OCI-LY1 (cell line): ENCODE measurements at regions not wholly inside any gene's neighbourhood (a gene's known extent, or its start where the extent isn't known, plus 50 kb on each side); places are given as distances from the start of the nearest gene placed in this dataset.

Source experiments
- EZH2 ChIP-seq: fragments of 200-600 bp; sonication (generic), shearing (Covaris generic); IDR thresholded peaks from 2 replicates; pipeline ENCODE4 v1.8.0; 2017; ENCODE audit warnings: borderline replicate concordance, mixed run types, mild to moderate bottlenecking, antibody characterized with exemption, low read length, moderate library complexity, mixed read lengths
- TF ChIP-seq, protein P1 (sequence below): fragments of 200-600 bp; sonication (generic), shearing (Covaris generic); IDR thresholded peaks from 2 replicates; pipeline ENCODE4 v1.5.1; 2017; ENCODE audit warnings: mild to moderate bottlenecking, antibody characterized with exemption, low read length, moderate library complexity, mixed read lengths

DNA sequence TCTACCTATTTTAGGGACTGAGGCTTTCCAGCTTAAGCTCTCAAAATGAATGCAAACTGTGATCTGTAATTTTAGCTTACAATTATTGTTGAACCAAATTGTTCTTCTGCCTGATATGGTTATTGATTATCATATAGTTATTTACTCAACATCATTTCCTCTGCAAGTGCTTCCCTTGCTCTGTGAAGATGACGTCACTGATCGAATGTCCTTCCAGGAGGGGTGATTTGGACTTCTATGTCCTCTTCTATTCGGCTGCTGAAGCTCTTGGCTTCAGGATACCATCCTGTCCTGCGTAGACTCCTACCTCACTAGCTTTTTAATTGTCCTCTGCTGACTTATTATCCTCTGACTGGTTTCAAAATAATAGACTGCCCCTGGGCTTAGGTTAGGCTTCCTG lies 137.4 kb upstream of the LARGE1 start:
- TF ChIP-seq, protein P1, sequence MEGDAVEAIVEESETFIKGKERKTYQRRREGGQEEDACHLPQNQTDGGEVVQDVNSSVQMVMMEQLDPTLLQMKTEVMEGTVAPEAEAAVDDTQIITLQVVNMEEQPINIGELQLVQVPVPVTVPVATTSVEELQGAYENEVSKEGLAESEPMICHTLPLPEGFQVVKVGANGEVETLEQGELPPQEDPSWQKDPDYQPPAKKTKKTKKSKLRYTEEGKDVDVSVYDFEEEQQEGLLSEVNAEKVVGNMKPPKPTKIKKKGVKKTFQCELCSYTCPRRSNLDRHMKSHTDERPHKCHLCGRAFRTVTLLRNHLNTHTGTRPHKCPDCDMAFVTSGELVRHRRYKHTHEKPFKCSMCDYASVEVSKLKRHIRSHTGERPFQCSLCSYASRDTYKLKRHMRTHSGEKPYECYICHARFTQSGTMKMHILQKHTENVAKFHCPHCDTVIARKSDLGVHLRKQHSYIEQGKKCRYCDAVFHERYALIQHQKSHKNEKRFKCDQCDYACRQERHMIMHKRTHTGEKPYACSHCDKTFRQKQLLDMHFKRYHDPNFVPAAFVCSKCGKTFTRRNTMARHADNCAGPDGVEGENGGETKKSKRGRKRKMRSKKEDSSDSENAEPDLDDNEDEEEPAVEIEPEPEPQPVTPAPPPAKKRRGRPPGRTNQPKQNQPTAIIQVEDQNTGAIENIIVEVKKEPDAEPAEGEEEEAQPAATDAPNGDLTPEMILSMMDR = no peak
- no peak for TF ChIP-seq EZH2
